Activated naive CD4-positive, alpha-beta T cell treated with anti-CD3 and anti-CD28 coated beads, Interleukin-2, amount 10 ng/mL, durations not matched to agents 7 days and 5 days (primary cell): ENCODE measurements at regions not wholly inside any gene's neighbourhood (a gene's known extent, or its start where the extent isn't known, plus 50 kb on each side); places are given as distances from the start of the nearest gene placed in this dataset.
"Not testable (repeated sequence)": the region's sequence is repeated elsewhere in the genome, so short reads cannot be mapped to it uniquely, and the experiment has no call there.

ENCODE experiments used
- CTCF ChIA-PET: fragments of 350-600 bp; sonication (Branson Sonifier 250); formaldehyde crosslinking; loops from one replicate; lab custom pipeline; 2021; ENCODE audit warnings: antibody characterized with exemption; lab: Charles Lee
- DNase-seq: peaks from one replicate; pipeline ENCODE4 v3.0.0-alpha.2; 2020
- H3K27ac Mint-ChIP-seq: one replicate; pipeline ENCODE4 v1.8.0; 2021; ENCODE audit warnings: mild to moderate bottlenecking, moderate library complexity, mixed read lengths
- H3K27me3 Mint-ChIP-seq: one replicate; pipeline ENCODE4 v1.8.0; 2021; ENCODE audit warnings: mild to moderate bottlenecking, mixed read lengths
- H3K36me3 Mint-ChIP-seq: one replicate; pipeline ENCODE4 v1.8.0; 2021; ENCODE audit warnings: mixed read lengths
- H3K4me1 Mint-ChIP-seq: one replicate; pipeline ENCODE4 v1.8.0; 2021; ENCODE audit warnings: mixed read lengths
- H3K4me3 Mint-ChIP-seq: one replicate; pipeline ENCODE4 v1.8.0; 2021; ENCODE audit warnings: mild to moderate bottlenecking, moderate library complexity, mixed read lengths
- H3K9me3 Mint-ChIP-seq: one replicate; pipeline ENCODE4 v1.8.0; 2021; ENCODE audit warnings: mixed read lengths

GRCh38 chr9:26492608-26493521, 399.7 kb downstream of the CAAP1 start:
- H3K27me3 Mint-ChIP-seq, DNase-seq, H3K27ac Mint-ChIP-seq, H3K9me3 Mint-ChIP-seq, CTCF ChIA-PET, H3K36me3 Mint-ChIP-seq, H3K4me3 Mint-ChIP-seq, H3K4me1 Mint-ChIP-seq: not testable (repeated sequence)

GRCh38 chr9:26491922-26492607, 400.5 kb downstream of the CAAP1 start:
- H3K4me1 Mint-ChIP-seq, DNase-seq, H3K9me3 Mint-ChIP-seq, H3K36me3 Mint-ChIP-seq, H3K27ac Mint-ChIP-seq, H3K27me3 Mint-ChIP-seq, CTCF ChIA-PET, H3K4me3 Mint-ChIP-seq: not testable (repeated sequence)

- Mint-ChIP-seq H3K27ac (no peak overlapping the region), H3K4me1 (no peaks in the 10 kb centered on the region), H3K27me3 (no peaks in the 10 kb centered on the region), H3K4me3 (no peak overlapping the region), H3K9me3 (peaks cover 4% of the 10 kb centered on the region), H3K36me3 (no peaks in the 10 kb centered on the region)
- CTCF ChIA-PET: no interaction called here
- DNase-seq: no peak
These were observed 408.6 kb downstream of the CAAP1 start for GRCh38 chr9:26483991-26484390.

GRCh38 chr9:26477963-26478362, 414.6 kb downstream of the CAAP1 start:
- H3K9me3 Mint-ChIP-seq: peaks cover 7% of the 10 kb centered on the region
- H3K27ac Mint-ChIP-seq: no peak overlapping the region
- H3K4me3 Mint-ChIP-seq: no peak overlapping the region
- H3K36me3 Mint-ChIP-seq: no peaks in the 10 kb centered on the region
- DNase-seq: no peak
- CTCF ChIA-PET: no interaction called here
- no peaks in the 10 kb centered on the region for H3K4me1 Mint-ChIP-seq
- H3K27me3 Mint-ChIP-seq: no peaks in the 10 kb centered on the region

- DNase-seq: no peak
- H3K36me3 Mint-ChIP-seq: no peaks in the 10 kb centered on the region
- H3K9me3 Mint-ChIP-seq: peaks cover 18% of the 10 kb centered on the region
- no peaks in the 10 kb centered on the region for H3K27me3 Mint-ChIP-seq
- no peaks in the 10 kb centered on the region for H3K4me1 Mint-ChIP-seq
- CTCF ChIA-PET: no interaction called here
- no peak overlapping the region for H3K4me3 Mint-ChIP-seq
- no peak overlapping the region for H3K27ac Mint-ChIP-seq
These were observed 421.3 kb downstream of the CAAP1 start for GRCh38 chr9:26471261-26471660.

GRCh38 chr9:26470284-26470683, 422.3 kb downstream of the CAAP1 start:
- CTCF ChIA-PET: no interaction called here
- Mint-ChIP-seq H3K9me3 (peaks cover 16% of the 10 kb centered on the region), H3K4me1 (no peaks in the 10 kb centered on the region), H3K36me3 (no peaks in the 10 kb centered on the region), H3K4me3 (no peak overlapping the region), H3K27me3 (no peaks in the 10 kb centered on the region), H3K27ac (no peak overlapping the region)
- DNase-seq: no peak

- H3K36me3 Mint-ChIP-seq: no peaks in the 10 kb centered on the region
- no peak overlapping the region for H3K4me3 Mint-ChIP-seq
- no peaks in the 10 kb centered on the region for H3K4me1 Mint-ChIP-seq
- peaks cover 5% of the 10 kb centered on the region for H3K9me3 Mint-ChIP-seq
- DNase-seq: no peak
- H3K27ac Mint-ChIP-seq: no peak overlapping the region
- H3K27me3 Mint-ChIP-seq: no peaks in the 10 kb centered on the region
- CTCF ChIA-PET: no interaction called here
These were observed 428.8 kb downstream of the CAAP1 start for GRCh38 chr9:26463837-26464236.

GRCh38 chr9:26462751-26463150, 429.9 kb downstream of the CAAP1 start:
- Mint-ChIP-seq H3K4me3 (no peak overlapping the region), H3K27me3 (no peaks in the 10 kb centered on the region), H3K27ac (no peak overlapping the region), H3K36me3 (no peaks in the 10 kb centered on the region), H3K9me3 (peaks cover 5% of the 10 kb centered on the region), H3K4me1 (no peaks in the 10 kb centered on the region)
- CTCF ChIA-PET: no interaction called here
- no peak for DNase-seq

- no peak for DNase-seq
- Mint-ChIP-seq H3K36me3 (no peaks in the 10 kb centered on the region), H3K27me3 (no peaks in the 10 kb centered on the region)
These were observed 430.4 kb downstream of the CAAP1 start for GRCh38 chr9:26462213-26462612.

GRCh38 chr9:26460624-26461023, 432.0 kb downstream of the CAAP1 start:
- Mint-ChIP-seq H3K9me3 (no peaks in the 10 kb centered on the region), H3K4me3 (no peak overlapping the region), H3K36me3 (no peaks in the 10 kb centered on the region), H3K4me1 (no peaks in the 10 kb centered on the region), H3K27ac (no peak overlapping the region), H3K27me3 (no peaks in the 10 kb centered on the region)
- DNase-seq: no peak
- CTCF ChIA-PET: no interaction called here

More at GRCh38 chr9:26462213-26462612, 430.4 kb downstream of the CAAP1 start:
- CTCF ChIA-PET: no interaction called here
- Mint-ChIP-seq H3K4me3 (no peak overlapping the region), H3K9me3 (peaks cover 5% of the 10 kb centered on the region), H3K27ac (no peak overlapping the region), H3K4me1 (no peaks in the 10 kb centered on the region)

GRCh38 chr9:26459959-26460358, 432.6 kb downstream of the CAAP1 start:
- Mint-ChIP-seq H3K4me1 (no peaks in the 10 kb centered on the region), H3K27me3 (no peaks in the 10 kb centered on the region), H3K27ac (no peak overlapping the region), H3K9me3 (no peaks in the 10 kb centered on the region), H3K36me3 (no peaks in the 10 kb centered on the region), H3K4me3 (no peak overlapping the region)
- CTCF ChIA-PET: no interaction called here
- DNase-seq: no peak

- CTCF ChIA-PET: no interaction called here
- H3K4me3 Mint-ChIP-seq: no peak overlapping the region
These were observed 434.5 kb downstream of the CAAP1 start for GRCh38 chr9:26458054-26458453.

GRCh38 chr9:26457151-26457550, 435.5 kb downstream of the CAAP1 start:
- Mint-ChIP-seq H3K27ac (no peak overlapping the region), H3K9me3 (no peaks in the 10 kb centered on the region), H3K36me3 (no peaks in the 10 kb centered on the region), H3K4me1 (no peaks in the 10 kb centered on the region), H3K4me3 (no peak overlapping the region), H3K27me3 (no peaks in the 10 kb centered on the region)
- CTCF ChIA-PET: no interaction called here
- DNase-seq: no peak

More at GRCh38 chr9:26458054-26458453, 434.5 kb downstream of the CAAP1 start:
- no peaks in the 10 kb centered on the region for H3K27me3 Mint-ChIP-seq
- no peak for DNase-seq
- H3K9me3 Mint-ChIP-seq: no peaks in the 10 kb centered on the region
- H3K36me3 Mint-ChIP-seq: no peaks in the 10 kb centered on the region
- H3K27ac Mint-ChIP-seq: no peak overlapping the region
- no peaks in the 10 kb centered on the region for H3K4me1 Mint-ChIP-seq

- Mint-ChIP-seq H3K9me3 (no peaks in the 10 kb centered on the region), H3K27me3 (no peaks in the 10 kb centered on the region), H3K27ac (no peak overlapping the region), H3K4me3 (no peak overlapping the region), H3K4me1 (no peaks in the 10 kb centered on the region), H3K36me3 (no peaks in the 10 kb centered on the region)
- no peak for DNase-seq
- CTCF ChIA-PET: no interaction called here
These were observed 453.5 kb downstream of the CAAP1 start for GRCh38 chr9:26439061-26439624.
